AG04449 (cell line): ENCODE measurements at regions not wholly inside any gene's neighbourhood (a gene's known extent, or its start where the extent isn't known, plus 50 kb on each side); places are given as distances from the start of the nearest gene placed in this dataset.

Experiments used
- CTCF ChIA-PET: fragments of 350-600 bp; formaldehyde crosslinking; extraction: SDS; loops from one replicate; lab custom pipeline; 2021; ENCODE audit warnings: antibody characterized with exemption; lab: Yijun Ruan, JAX
- POLR2A ChIA-PET: fragments of 400-600, 350-600 bp; formaldehyde crosslinking; extraction: SDS; loops from one replicate; lab custom pipeline; 2020; ENCODE audit warnings: antibody characterized with exemption, inconsistent platforms; lab: Yijun Ruan, JAX
- DNase-seq: peaks from one replicate; pipeline ENCODE4 v3.0.0-alpha.2; 2010; ENCODE audit warnings: low read depth, low spot score
- H3K4me3 ChIP-seq: 2 replicates; pipeline ENCODE4 v1.5.1; 2011; ENCODE audit warnings: low read depth, mild to moderate bottlenecking, control low read depth, low read length
- TF ChIP-seq, protein P1 (sequence below): IDR thresholded peaks from one replicate; pipeline ENCODE4 v1.5.1; 2011; ENCODE audit warnings: mild to moderate bottlenecking, moderate library complexity, low read length, control low read depth, inconsistent platforms; ENCODE audit not compliant: insufficient read depth; ENCODE audit errors: missing control alignments

DNA sequence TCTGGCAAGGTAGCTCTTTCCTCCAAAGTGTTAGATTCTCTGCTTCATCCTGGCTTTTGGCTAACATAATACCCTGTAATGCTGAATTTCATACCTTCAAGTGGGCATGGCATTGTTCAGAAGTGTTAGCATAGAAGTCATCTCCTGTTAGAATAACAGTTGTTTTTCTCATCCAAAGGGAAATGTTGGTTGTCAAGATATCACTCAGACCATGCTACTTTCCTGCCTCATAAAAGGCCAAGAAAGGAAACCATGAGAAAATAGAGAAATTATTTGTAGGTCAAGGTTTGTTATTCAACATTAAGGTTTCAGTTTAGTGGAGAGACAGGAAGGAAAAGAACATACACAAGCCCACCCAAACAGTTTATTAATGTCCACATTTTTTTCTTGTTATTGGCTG lies 472.5 kb downstream of the ARHGEF28 start:
- no peak overlapping the region for H3K4me3 ChIP-seq
- TF ChIP-seq, protein P1, sequence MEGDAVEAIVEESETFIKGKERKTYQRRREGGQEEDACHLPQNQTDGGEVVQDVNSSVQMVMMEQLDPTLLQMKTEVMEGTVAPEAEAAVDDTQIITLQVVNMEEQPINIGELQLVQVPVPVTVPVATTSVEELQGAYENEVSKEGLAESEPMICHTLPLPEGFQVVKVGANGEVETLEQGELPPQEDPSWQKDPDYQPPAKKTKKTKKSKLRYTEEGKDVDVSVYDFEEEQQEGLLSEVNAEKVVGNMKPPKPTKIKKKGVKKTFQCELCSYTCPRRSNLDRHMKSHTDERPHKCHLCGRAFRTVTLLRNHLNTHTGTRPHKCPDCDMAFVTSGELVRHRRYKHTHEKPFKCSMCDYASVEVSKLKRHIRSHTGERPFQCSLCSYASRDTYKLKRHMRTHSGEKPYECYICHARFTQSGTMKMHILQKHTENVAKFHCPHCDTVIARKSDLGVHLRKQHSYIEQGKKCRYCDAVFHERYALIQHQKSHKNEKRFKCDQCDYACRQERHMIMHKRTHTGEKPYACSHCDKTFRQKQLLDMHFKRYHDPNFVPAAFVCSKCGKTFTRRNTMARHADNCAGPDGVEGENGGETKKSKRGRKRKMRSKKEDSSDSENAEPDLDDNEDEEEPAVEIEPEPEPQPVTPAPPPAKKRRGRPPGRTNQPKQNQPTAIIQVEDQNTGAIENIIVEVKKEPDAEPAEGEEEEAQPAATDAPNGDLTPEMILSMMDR: no peak
- DNase-seq: no peak
- ChIA-PET POLR2A (no interaction called here), CTCF (no interaction called here)

DNA sequence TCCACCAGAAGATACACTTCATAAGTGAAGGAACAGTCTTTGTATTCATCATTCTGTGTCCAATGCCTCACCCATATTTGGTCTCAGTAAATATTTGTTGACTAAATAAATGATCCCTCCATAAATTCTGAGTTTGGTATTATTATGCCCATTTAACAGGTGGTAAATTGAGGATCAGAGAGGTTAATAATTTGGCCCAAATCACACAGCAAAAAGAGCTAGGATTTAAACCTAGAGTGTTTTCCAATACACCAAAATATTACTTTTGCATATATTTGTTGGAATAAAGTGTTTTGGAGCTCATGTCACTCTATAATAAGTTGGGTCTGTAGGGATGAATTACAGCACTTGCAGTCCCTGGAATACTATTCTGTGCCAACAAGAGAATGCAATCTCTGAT lies 470.3 kb downstream of the ARHGEF28 start:
- ChIA-PET CTCF (interaction anchor here (1.0 to 1.1 kb wide), 2 partner anchors 11 to 17 kb away, joined by 3 to 5 read pairs; no protein-coding TSS in a partner anchor), POLR2A (interaction anchor here (1.0 kb wide), 1 partner anchor 32 kb away, joined by 4 read pairs; no protein-coding TSS in a partner anchor)
- TF ChIP-seq, protein P1: no peak
- no peak overlapping the region for H3K4me3 ChIP-seq
- no peak for DNase-seq

- POLR2A ChIA-PET: interaction anchor here (1.0 kb wide), 1 partner anchor 31 kb away, joined by 4 read pairs; no protein-coding TSS in a partner anchor
- DNase-seq: peak; percentile 77
- TF ChIP-seq, protein P1: no peak
- CTCF ChIA-PET: interaction anchor here (1.0 to 1.1 kb wide), 3 partner anchors 11 to 17 kb away, joined by 3 to 5 read pairs (median 3); no protein-coding TSS in a partner anchor
- no peak overlapping the region for H3K4me3 ChIP-seq
These were observed 469.9 kb downstream of the ARHGEF28 start for GRCh38 chr5:74095871-74096270.

DNA sequence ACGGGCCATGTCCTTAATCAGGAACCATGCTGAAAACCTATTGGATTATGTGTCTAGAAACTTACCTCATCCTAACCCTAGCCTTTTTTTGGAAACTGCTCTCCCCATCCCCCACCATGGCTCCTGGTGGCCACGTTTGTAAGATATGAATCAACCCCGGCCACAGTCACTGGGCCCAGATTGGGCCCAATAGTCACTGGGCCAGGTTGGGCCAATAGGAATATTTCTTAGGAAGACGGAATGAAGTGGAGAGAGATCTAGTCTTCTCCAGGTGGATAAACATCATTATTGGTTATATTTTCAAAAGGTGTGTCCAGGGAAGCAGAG lies 468.7 kb downstream of the ARHGEF28 start:
- DNase-seq: no peak
- TF ChIP-seq, protein P1: no peak
- POLR2A ChIA-PET: no interaction called here
- CTCF ChIA-PET: no interaction called here
- H3K4me3 ChIP-seq: no peak overlapping the region

GRCh38 chr5:74094096-74094781 lies 468.2 kb downstream of the ARHGEF28 start:
- TF ChIP-seq, protein P1: no peak

GRCh38 chr5:74093561-74093960 lies 467.6 kb downstream of the ARHGEF28 start:
- CTCF ChIA-PET: no interaction called here
- DNase-seq: no peak
- H3K4me3 ChIP-seq: no peak overlapping the region
- POLR2A ChIA-PET: interaction anchor here (0.8 kb wide), 1 partner anchor 931 kb away, joined by 3 read pairs; no protein-coding TSS in a partner anchor
- TF ChIP-seq, protein P1: no peak

More at GRCh38 chr5:74094096-74094781, 468.2 kb downstream of the ARHGEF28 start:
- ChIA-PET POLR2A (no interaction called here), CTCF (no interaction called here)
- H3K4me3 ChIP-seq: no peak overlapping the region
- no peak for DNase-seq
